Ishikawa (cell line): ENCODE measurements at regions not wholly inside any gene's neighbourhood (a gene's known extent, or its start where the extent isn't known, plus 50 kb on each side); places are given as distances from the start of the nearest gene placed in this dataset.

ENCODE experiments used
- CREB1 ChIP-seq: IDR thresholded peaks from 2 replicates; pipeline ENCODE4 v1.6.1; 2012; ENCODE audit warnings: low read depth
- EP300 ChIP-seq: IDR thresholded peaks from 2 replicates; pipeline ENCODE4 v1.6.1; 2012; ENCODE audit warnings: borderline replicate concordance
- FOXM1 ChIP-seq: IDR thresholded peaks from 2 replicates; pipeline ENCODE4 v1.6.1; 2012; ENCODE audit warnings: low read depth, borderline replicate concordance
- RAD21 ChIP-seq: IDR thresholded peaks from 2 replicates; pipeline ENCODE4 v1.6.1; 2012; ENCODE audit warnings: low read depth
- TAF1 ChIP-seq: IDR thresholded peaks from 2 replicates; pipeline ENCODE4 v1.6.1; 2012; ENCODE audit warnings: low read depth, mild to moderate bottlenecking
- TEAD4 ChIP-seq: IDR thresholded peaks from 2 replicates; pipeline ENCODE4 v1.6.1; 2012
- ZBTB7A ChIP-seq: IDR thresholded peaks from 2 replicates; pipeline ENCODE4 v1.6.1; 2012; ENCODE audit warnings: low read depth
- TF ChIP-seq, protein P1 (sequence below): IDR thresholded peaks from 2 replicates; pipeline ENCODE4 v1.6.1; 2012

- TF ChIP-seq EP300 (no peak), CREB1 (no peak), TEAD4 (no peak), TAF1 (no peak), ZBTB7A (no peak), RAD21 (no peak), FOXM1 (no peak)
- TF ChIP-seq, protein P1, sequence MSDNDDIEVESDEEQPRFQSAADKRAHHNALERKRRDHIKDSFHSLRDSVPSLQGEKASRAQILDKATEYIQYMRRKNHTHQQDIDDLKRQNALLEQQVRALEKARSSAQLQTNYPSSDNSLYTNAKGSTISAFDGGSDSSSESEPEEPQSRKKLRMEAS = no peak
Observed at GRCh38 chr16:26211542-26211941, 519.8 kb downstream of the HS3ST4 start.
